ENCODE measurements at regions not wholly inside any gene's neighbourhood (a gene's known extent, or its start where the extent isn't known, plus 50 kb on each side); places are given as distances from the start of the nearest gene placed in this dataset.

DNA sequence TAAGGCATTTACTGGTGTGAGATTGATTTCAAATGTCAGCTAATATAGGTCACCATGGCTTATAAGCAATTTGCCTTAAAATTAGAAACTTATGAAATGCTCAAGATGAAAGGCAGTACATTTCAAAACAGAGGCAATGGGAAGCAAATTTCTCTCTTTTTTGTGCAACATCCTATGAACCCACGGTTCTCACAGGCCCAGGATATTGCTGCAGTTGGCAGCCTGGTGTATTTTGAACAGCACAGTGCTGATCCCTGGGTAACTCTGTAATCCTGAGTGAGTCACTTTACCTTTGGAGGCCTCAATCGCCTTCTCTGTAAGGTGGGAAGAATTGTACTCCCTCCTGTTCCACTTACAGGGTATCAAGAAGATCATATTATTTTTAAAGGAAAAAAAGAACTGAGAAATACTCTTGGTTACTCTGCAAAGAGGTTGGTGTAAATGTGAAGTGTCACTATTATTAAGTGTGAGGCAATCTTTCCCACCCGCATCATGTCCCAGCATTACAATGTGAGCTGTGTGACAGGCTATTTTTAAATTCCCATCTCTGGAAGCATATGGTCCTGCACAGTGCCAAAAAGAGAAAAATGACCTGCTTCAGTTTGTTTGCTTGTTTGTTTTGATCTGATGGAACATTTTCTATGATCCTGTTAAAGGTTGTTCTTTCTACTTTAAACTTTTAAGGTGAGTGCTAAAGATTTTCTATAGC lies 190.1 kb upstream of the LPP start:
- Histone ChIP-seq H3K27ac (no peak overlapping the region), H2AFZ (ENCODE audit: low read depth) (no peak overlapping the region), H3K27me3 (ENCODE audit: insufficient read depth, low read depth) (no peaks in the 10 kb centered on the region), H4K20me1 (ENCODE audit: insufficient read depth) (no peaks in the 10 kb centered on the region), H3K36me3 (ENCODE audit: insufficient read depth) (no peaks in the 10 kb centered on the region), H3K4me2 (no peak overlapping the region), H3K4me1 (ENCODE audit: low read depth, poor library complexity, severe bottlenecking) (no peaks in the 10 kb centered on the region), H3K79me2 (ENCODE audit: insufficient read depth, low read depth) (no peaks in the 10 kb centered on the region), H3K4me3 (IDR thresholded peaks at IDR 0.05; ENCODE audit: insufficient read depth, low read depth, low read length) (no peak overlapping the region), H3K9ac (no peak overlapping the region)
- TF ChIP-seq, protein P1, sequence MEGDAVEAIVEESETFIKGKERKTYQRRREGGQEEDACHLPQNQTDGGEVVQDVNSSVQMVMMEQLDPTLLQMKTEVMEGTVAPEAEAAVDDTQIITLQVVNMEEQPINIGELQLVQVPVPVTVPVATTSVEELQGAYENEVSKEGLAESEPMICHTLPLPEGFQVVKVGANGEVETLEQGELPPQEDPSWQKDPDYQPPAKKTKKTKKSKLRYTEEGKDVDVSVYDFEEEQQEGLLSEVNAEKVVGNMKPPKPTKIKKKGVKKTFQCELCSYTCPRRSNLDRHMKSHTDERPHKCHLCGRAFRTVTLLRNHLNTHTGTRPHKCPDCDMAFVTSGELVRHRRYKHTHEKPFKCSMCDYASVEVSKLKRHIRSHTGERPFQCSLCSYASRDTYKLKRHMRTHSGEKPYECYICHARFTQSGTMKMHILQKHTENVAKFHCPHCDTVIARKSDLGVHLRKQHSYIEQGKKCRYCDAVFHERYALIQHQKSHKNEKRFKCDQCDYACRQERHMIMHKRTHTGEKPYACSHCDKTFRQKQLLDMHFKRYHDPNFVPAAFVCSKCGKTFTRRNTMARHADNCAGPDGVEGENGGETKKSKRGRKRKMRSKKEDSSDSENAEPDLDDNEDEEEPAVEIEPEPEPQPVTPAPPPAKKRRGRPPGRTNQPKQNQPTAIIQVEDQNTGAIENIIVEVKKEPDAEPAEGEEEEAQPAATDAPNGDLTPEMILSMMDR (conservative IDR thresholded peaks at IDR 0.05; ENCODE audit: low read depth, low read length): no peak

DNA sequence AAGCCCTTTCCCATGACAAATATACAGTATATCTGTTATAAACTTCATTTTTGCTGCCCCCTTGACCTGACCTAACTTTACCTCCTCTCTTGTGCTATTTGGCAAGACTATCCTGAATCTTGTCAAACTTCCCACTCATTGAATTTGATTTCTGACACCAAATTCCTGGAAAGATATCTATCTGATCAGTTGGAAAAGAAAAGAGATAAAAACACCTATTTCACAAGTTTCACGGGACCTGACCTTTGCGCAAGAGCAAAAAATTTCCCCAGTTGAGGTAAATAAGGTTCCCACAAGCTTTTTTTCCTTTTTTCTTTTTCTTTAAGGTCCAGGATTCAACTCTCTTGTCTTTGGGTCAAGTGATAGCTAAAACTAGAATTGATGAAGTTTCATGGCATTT lies 189.2 kb upstream of the LPP start:
- Histone ChIP-seq H3K27ac (no peak overlapping the region), H3K4me1 (ENCODE audit: low read depth, poor library complexity, severe bottlenecking) (no peaks in the 10 kb centered on the region), H4K20me1 (ENCODE audit: insufficient read depth) (no peaks in the 10 kb centered on the region), H3K4me3 (IDR thresholded peaks at IDR 0.05; ENCODE audit: insufficient read depth, low read depth, low read length) (no peak overlapping the region), H3K79me2 (ENCODE audit: insufficient read depth, low read depth) (no peaks in the 10 kb centered on the region), H2AFZ (ENCODE audit: low read depth) (no peak overlapping the region), H3K9ac (no peak overlapping the region), H3K27me3 (ENCODE audit: insufficient read depth, low read depth) (no peaks in the 10 kb centered on the region), H3K4me2 (no peak overlapping the region), H3K36me3 (ENCODE audit: insufficient read depth) (no peaks in the 10 kb centered on the region)
- TF ChIP-seq, protein P1 (conservative IDR thresholded peaks at IDR 0.05; ENCODE audit: low read depth, low read length): no peak

DNA sequence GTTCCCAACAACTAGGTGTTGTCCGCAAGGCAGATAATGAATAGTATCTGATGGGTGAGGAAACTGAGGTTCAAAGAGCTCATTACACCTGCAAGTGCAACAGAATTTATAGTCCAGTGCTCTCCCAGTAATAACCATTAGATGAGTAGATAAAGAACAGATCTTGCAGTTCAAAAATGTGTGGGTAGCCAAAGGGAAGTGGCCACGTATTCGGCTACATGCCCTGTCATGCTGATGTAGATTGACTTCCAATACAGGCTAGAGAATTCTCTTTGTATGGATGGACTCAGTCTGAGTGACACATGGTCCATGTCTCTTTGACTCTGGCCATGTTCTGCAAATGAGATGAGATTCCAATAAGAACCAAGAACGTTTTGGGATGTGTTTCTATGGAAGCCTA lies 187.9 kb upstream of the LPP start:
- Histone ChIP-seq H3K4me1 (ENCODE audit: low read depth, poor library complexity, severe bottlenecking) (no peaks in the 10 kb centered on the region), H4K20me1 (ENCODE audit: insufficient read depth) (no peaks in the 10 kb centered on the region), H3K36me3 (ENCODE audit: insufficient read depth) (no peaks in the 10 kb centered on the region), H3K27me3 (ENCODE audit: insufficient read depth, low read depth) (no peaks in the 10 kb centered on the region), H3K9ac (no peak overlapping the region), H3K4me3 (IDR thresholded peaks at IDR 0.05; ENCODE audit: insufficient read depth, low read depth, low read length) (no peak overlapping the region), H3K27ac (no peak overlapping the region), H3K4me2 (no peak overlapping the region), H3K79me2 (ENCODE audit: insufficient read depth, low read depth) (no peaks in the 10 kb centered on the region), H2AFZ (ENCODE audit: low read depth) (no peak overlapping the region)
- TF ChIP-seq, protein P1 (conservative IDR thresholded peaks at IDR 0.05; ENCODE audit: low read depth, low read length): no peak

DNA sequence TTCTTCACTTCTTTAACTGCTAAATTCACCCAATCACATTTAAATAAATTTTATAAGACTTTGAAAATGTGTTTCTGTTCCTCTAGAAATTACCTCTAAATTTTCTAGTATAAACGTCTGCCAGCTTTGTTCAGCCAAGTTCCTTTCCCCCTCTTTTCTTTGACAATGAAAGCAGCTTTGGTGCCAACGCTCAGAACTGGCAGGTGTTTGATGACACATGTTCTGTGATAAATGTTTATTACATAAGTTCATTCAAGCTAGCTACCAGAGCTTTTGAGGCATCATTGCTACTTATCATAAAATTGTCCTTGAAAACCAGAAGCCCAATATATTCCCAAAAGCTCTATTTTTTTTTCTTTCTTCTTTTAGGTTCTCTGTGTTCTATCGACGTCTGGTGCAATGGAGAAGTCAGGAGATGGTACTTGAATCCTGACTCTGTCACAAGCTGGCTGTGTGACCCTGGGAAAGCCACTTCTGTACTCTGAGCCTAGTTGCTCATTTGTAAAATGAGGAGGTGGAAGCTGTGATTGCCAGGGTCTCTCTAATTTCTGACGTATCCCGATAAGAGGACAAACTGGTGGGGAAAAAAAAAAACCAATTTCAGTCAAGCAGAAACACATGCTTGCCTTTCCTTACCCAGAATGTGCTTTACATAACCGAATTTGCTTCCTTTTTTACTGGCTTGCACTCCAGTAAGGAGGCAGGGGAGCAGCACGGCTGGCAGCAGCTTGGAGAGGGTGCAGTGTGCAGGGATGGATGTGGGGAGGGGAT lies 187.1 kb upstream of the LPP start:
- no peaks in the 10 kb centered on the region for H4K20me1 ChIP-seq (ENCODE audit: insufficient read depth)
- no peaks in the 10 kb centered on the region for H3K27me3 ChIP-seq (ENCODE audit: insufficient read depth, low read depth)
- no peak overlapping the region for H3K4me2 ChIP-seq
- no peak overlapping the region for H2AFZ ChIP-seq (ENCODE audit: low read depth)
- H3K36me3 ChIP-seq (ENCODE audit: insufficient read depth): no peaks in the 10 kb centered on the region
- H3K4me3 ChIP-seq (IDR thresholded peaks at IDR 0.05; ENCODE audit: insufficient read depth, low read depth, low read length): no peak overlapping the region
- no peaks in the 10 kb centered on the region for H3K4me1 ChIP-seq (ENCODE audit: low read depth, poor library complexity, severe bottlenecking)
- TF ChIP-seq, protein P1 (conservative IDR thresholded peaks at IDR 0.05; ENCODE audit: low read depth, low read length): no peak
- no peaks in the 10 kb centered on the region for H3K79me2 ChIP-seq (ENCODE audit: insufficient read depth, low read depth)
- no peak overlapping the region for H3K27ac ChIP-seq
- no peak overlapping the region for H3K9ac ChIP-seq
